ENCODE measurements at regions not wholly inside any gene's neighbourhood (a gene's known extent, or its start where the extent isn't known, plus 50 kb on each side); places are given as distances from the start of the nearest gene placed in this dataset.

DNA sequence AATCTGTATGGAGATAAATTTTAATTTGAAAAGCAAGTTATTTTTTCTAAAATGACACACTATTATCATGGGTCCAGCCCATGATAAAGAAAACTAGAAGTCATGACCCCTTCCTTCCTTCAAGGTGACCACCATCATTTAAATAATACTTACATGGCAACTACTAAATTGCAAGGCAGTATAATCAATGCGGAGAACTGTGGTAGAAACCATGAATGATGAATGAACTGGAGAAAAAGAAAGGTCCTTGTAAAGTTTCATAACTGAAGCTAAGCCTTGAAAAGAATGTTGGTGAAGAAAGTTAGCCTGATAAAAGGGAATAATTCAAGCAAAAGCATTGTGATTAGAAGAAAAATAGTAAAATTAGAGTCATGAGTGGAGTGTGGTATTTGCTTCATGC, 222.9 kb upstream of the TBC1D5 start:
- Histone ChIP-seq H3K36me3 (ENCODE audit: insufficient read depth, low read length) (no peaks in the 10 kb centered on the region), H3K9ac (ENCODE audit: low read length) (no peak overlapping the region), H4K20me1 (ENCODE audit: insufficient read depth, low read length) (no peaks in the 10 kb centered on the region), H2AFZ (ENCODE audit: low read depth, low read length) (no peak overlapping the region), H3K4me3 (ENCODE audit: insufficient read depth, low read depth, low read length) (no peak overlapping the region), H3K27me3 (ENCODE audit: insufficient read depth, low read length) (no peaks in the 10 kb centered on the region), H3K79me2 (ENCODE audit: insufficient read depth, low read length) (no peaks in the 10 kb centered on the region), H3K4me1 (ENCODE audit: insufficient read depth, low read length) (no peaks in the 10 kb centered on the region), H3K4me2 (ENCODE audit: low read length) (no peak overlapping the region), H3K9me3 (ENCODE audit: insufficient read depth, low read depth, low read length) (no peaks in the 10 kb centered on the region), H3K27ac (ENCODE audit: low read depth, low read length) (no peak overlapping the region)
- FAIRE-seq (no peak), DNase-seq (ENCODE audit: low read depth) (no peak)
- TF ChIP-seq, protein P1, sequence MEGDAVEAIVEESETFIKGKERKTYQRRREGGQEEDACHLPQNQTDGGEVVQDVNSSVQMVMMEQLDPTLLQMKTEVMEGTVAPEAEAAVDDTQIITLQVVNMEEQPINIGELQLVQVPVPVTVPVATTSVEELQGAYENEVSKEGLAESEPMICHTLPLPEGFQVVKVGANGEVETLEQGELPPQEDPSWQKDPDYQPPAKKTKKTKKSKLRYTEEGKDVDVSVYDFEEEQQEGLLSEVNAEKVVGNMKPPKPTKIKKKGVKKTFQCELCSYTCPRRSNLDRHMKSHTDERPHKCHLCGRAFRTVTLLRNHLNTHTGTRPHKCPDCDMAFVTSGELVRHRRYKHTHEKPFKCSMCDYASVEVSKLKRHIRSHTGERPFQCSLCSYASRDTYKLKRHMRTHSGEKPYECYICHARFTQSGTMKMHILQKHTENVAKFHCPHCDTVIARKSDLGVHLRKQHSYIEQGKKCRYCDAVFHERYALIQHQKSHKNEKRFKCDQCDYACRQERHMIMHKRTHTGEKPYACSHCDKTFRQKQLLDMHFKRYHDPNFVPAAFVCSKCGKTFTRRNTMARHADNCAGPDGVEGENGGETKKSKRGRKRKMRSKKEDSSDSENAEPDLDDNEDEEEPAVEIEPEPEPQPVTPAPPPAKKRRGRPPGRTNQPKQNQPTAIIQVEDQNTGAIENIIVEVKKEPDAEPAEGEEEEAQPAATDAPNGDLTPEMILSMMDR (IDR thresholded peaks at IDR 0.05; ENCODE audit: insufficient read depth, low read depth, low read length): no peak
- no peak for TF ChIP-seq EZH2 (IDR thresholded peaks at IDR 0.05; ENCODE audit: insufficient read depth, low read length)
- Mint-ChIP-seq H3K4me3 (ENCODE audit: unreplicated experiment) (no peak overlapping the region), H3K4me1 (ENCODE audit: low read depth, unreplicated experiment) (no peaks in the 10 kb centered on the region), H3K9me3 (ENCODE audit: unreplicated experiment) (no peaks in the 10 kb centered on the region), H3K27me3 (ENCODE audit: low read depth, unreplicated experiment) (no peaks in the 10 kb centered on the region), H3K36me3 (ENCODE audit: low read depth, unreplicated experiment) (no peaks in the 10 kb centered on the region), H3K27ac (ENCODE audit: unreplicated experiment) (no peak overlapping the region)

DNA sequence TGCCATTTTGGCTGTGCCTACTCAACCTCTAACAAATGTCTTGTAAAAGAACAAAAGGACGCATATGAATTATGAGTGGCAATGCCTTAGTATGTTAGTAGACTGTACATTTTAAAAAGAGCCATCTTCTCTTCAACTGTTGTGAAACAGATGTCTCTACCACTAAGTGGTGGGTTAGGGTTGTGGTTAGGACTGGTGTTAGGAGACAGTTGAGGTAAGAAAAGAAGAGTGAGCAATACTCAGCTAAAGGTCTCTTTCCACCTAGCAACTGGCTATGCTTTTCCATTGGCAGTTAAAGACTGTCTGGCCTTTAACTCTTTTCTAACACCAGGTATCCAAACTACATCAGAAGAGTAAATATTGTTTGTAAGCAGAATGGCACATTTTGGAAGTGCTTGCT, 221.7 kb upstream of the TBC1D5 start:
- H3K27ac ChIP-seq (ENCODE audit: low read depth, low read length): no peak overlapping the region
- H3K27me3 ChIP-seq (ENCODE audit: insufficient read depth, low read length): no peaks in the 10 kb centered on the region
- H3K9ac ChIP-seq (ENCODE audit: low read length): no peak overlapping the region
- H4K20me1 ChIP-seq (ENCODE audit: insufficient read depth, low read length): no peaks in the 10 kb centered on the region
- no peaks in the 10 kb centered on the region for H3K9me3 ChIP-seq (ENCODE audit: insufficient read depth, low read depth, low read length)
- H3K4me3 Mint-ChIP-seq (ENCODE audit: unreplicated experiment): no peak overlapping the region
- H3K36me3 ChIP-seq (ENCODE audit: insufficient read depth, low read length): no peaks in the 10 kb centered on the region
- no peaks in the 10 kb centered on the region for H3K36me3 Mint-ChIP-seq (ENCODE audit: low read depth, unreplicated experiment)
- no peak overlapping the region for H3K27ac Mint-ChIP-seq (ENCODE audit: unreplicated experiment)
- no peak overlapping the region for H2AFZ ChIP-seq (ENCODE audit: low read depth, low read length)
- H3K4me1 Mint-ChIP-seq (ENCODE audit: low read depth, unreplicated experiment): no peaks in the 10 kb centered on the region
- no peak overlapping the region for H3K4me3 ChIP-seq (ENCODE audit: insufficient read depth, low read depth, low read length)
- H3K27me3 Mint-ChIP-seq (ENCODE audit: low read depth, unreplicated experiment): no peaks in the 10 kb centered on the region
- no peak for FAIRE-seq
- H3K4me2 ChIP-seq (ENCODE audit: low read length): no peak overlapping the region
- H3K9me3 Mint-ChIP-seq (ENCODE audit: unreplicated experiment): no peaks in the 10 kb centered on the region
- H3K4me1 ChIP-seq (ENCODE audit: insufficient read depth, low read length): no peaks in the 10 kb centered on the region
- no peak for DNase-seq (ENCODE audit: low read depth)
- no peaks in the 10 kb centered on the region for H3K79me2 ChIP-seq (ENCODE audit: insufficient read depth, low read length)
- TF ChIP-seq, protein P1 (IDR thresholded peaks at IDR 0.05; ENCODE audit: insufficient read depth, low read depth, low read length): no peak
- no peak for TF ChIP-seq EZH2 (IDR thresholded peaks at IDR 0.05; ENCODE audit: insufficient read depth, low read length)

DNA sequence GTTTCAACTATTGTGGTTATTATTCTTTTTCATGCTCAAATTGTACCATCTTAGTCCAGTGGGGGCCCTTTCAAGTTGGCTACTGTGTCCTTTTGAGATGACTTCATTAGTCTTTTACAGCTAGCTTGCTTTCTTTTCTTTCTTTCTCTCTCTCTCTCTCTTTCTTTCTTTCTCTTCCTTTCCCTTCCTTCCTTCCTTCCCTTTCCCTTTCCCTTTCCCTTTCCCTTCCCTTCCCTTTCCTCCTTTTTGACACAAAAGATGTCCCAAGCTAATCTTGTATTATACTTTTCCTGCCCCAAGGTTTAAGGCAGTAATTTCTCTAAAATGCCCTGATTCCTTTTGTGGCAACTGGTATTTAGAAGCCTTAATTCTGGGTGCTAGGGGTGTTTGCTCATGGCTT, 213.0 kb upstream of the TBC1D5 start:
- Mint-ChIP-seq H3K9me3 (ENCODE audit: unreplicated experiment) (peaks cover 5% of the 10 kb centered on the region), H3K4me3 (ENCODE audit: unreplicated experiment) (no peak overlapping the region), H3K27ac (ENCODE audit: unreplicated experiment) (no peak overlapping the region), H3K36me3 (ENCODE audit: low read depth, unreplicated experiment) (no peaks in the 10 kb centered on the region), H3K4me1 (ENCODE audit: low read depth, unreplicated experiment) (no peaks in the 10 kb centered on the region), H3K27me3 (ENCODE audit: low read depth, unreplicated experiment) (no peaks in the 10 kb centered on the region)
- H3K9me3 ChIP-seq (ENCODE audit: insufficient read depth, low read depth, low read length): no peaks in the 10 kb centered on the region
- FAIRE-seq (no peak), DNase-seq (ENCODE audit: low read depth) (no peak)
- no peaks in the 10 kb centered on the region for H4K20me1 ChIP-seq (ENCODE audit: insufficient read depth, low read length)
- no peaks in the 10 kb centered on the region for H3K27me3 ChIP-seq (ENCODE audit: insufficient read depth, low read length)
- no peak overlapping the region for H3K27ac ChIP-seq (ENCODE audit: low read depth, low read length)
- no peak overlapping the region for H3K4me3 ChIP-seq (ENCODE audit: insufficient read depth, low read depth, low read length)
- TF ChIP-seq EZH2 (IDR thresholded peaks at IDR 0.05; ENCODE audit: insufficient read depth, low read length): no peak
- TF ChIP-seq, protein P1 (IDR thresholded peaks at IDR 0.05; ENCODE audit: insufficient read depth, low read depth, low read length): no peak
- H3K9ac ChIP-seq (ENCODE audit: low read length): no peak overlapping the region
- H3K4me2 ChIP-seq (ENCODE audit: low read length): no peak overlapping the region
- no peaks in the 10 kb centered on the region for H3K36me3 ChIP-seq (ENCODE audit: insufficient read depth, low read length)
- H3K4me1 ChIP-seq (ENCODE audit: insufficient read depth, low read length): no peaks in the 10 kb centered on the region
- H2AFZ ChIP-seq (ENCODE audit: low read depth, low read length): no peak overlapping the region
- H3K79me2 ChIP-seq (ENCODE audit: insufficient read depth, low read length): no peaks in the 10 kb centered on the region

Data from astrocyte (in vitro differentiated cells and primary cell).